HFF-Myc (cell line): ENCODE measurements at regions not wholly inside any gene's neighbourhood (a gene's known extent, or its start where the extent isn't known, plus 50 kb on each side); places are given as distances from the start of the nearest gene placed in this dataset.

Experiments
- DNase-seq: peaks from one replicate; pipeline ENCODE4 v3.0.0-alpha.2; 2011; ENCODE audit warnings: low read depth; ENCODE audit errors: extremely low read depth
- H3K4me3 ChIP-seq: replicated peaks from 2 replicates; pipeline ENCODE4 v1.5.1; 2011; ENCODE audit warnings: low read depth, mild to moderate bottlenecking, control low read depth, low read length
- CTCF ChIP-seq: IDR thresholded peaks from 2 replicates; pipeline ENCODE4 v1.5.1; 2012; ENCODE audit warnings: mild to moderate bottlenecking, low read depth, low read length, control low read depth; ENCODE audit errors: missing control alignments

- DNase-seq = peak; percentile 14
- no peak overlapping the region for H3K4me3 ChIP-seq
- peak; percentile 11 for TF ChIP-seq CTCF
Measured at GRCh38 chr3:174397848-174398247, 461.3 kb upstream of the NAALADL2 start.

- no peak overlapping the region for H3K4me3 ChIP-seq
- DNase-seq = no peak
Measured at GRCh38 chr3:174398761-174399160, 460.4 kb upstream of the NAALADL2 start.

GRCh38 chr3:174403831-174404230 is 455.3 kb upstream of the NAALADL2 start:
- TF ChIP-seq CTCF = no peak
- H3K4me3 ChIP-seq = no peak overlapping the region

More at GRCh38 chr3:174398761-174399160, 460.4 kb upstream of the NAALADL2 start:
- TF ChIP-seq CTCF = no peak

GRCh38 chr3:174408310-174408709 is 450.8 kb upstream of the NAALADL2 start:
- no peak for DNase-seq
- H3K4me3 ChIP-seq = no peak overlapping the region
- no peak for TF ChIP-seq CTCF

More at GRCh38 chr3:174403831-174404230, 455.3 kb upstream of the NAALADL2 start:
- DNase-seq = no peak

GRCh38 chr3:174409086-174409743 is 449.9 kb upstream of the NAALADL2 start:
- DNase-seq = no peak
- H3K4me3 ChIP-seq = no peak overlapping the region
- no peak for TF ChIP-seq CTCF

GRCh38 chr3:174413062-174413912 is 445.8 kb upstream of the NAALADL2 start:
- TF ChIP-seq CTCF = no peak
- no peak overlapping the region for H3K4me3 ChIP-seq
- DNase-seq = no peak
